Fibroblast of pulmonary artery (primary cell): ENCODE measurements at regions not wholly inside any gene's neighbourhood (a gene's known extent, or its start where the extent isn't known, plus 50 kb on each side); places are given as distances from the start of the nearest gene placed in this dataset.

Source experiments
- DNase-seq: peaks from one replicate; pipeline ENCODE4 v3.0.0-alpha.2; 2010; ENCODE audit warnings: low read depth
- H3K4me3 ChIP-seq: replicated peaks from 2 replicates; pipeline ENCODE4 v1.5.1; 2011; ENCODE audit warnings: low read depth, mild to moderate bottlenecking, control low read depth, low read length, moderate library complexity
- TF ChIP-seq, protein P1 (sequence below): IDR thresholded peaks from 2 replicates; pipeline ENCODE4 v1.5.1; 2011; ENCODE audit warnings: mild to moderate bottlenecking, control low read depth, low read length, inconsistent platforms; ENCODE audit errors: missing control alignments

DNA sequence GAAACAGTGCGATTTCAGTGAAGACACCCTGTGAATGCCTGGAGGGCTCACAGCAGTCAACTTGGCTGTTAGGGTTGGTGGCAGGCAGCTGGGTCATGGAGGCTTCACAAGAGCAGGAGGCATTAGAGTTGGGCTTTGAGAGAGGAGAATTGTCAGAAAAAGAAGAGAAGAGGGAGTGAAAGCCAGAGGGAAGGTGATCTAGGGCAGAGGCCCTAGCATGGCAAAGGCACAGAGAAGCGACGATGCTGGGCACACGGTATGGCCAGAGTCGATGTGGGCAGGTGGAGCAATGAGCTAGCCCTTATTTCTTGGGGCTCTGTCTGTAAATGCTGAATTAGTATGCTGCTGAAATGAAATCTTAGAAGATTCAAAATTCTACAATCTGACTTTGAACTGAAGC lies 52.6 kb upstream of the OLFM4 start:
- DNase-seq = no peak
- no peak overlapping the region for H3K4me3 ChIP-seq
- TF ChIP-seq, protein P1, sequence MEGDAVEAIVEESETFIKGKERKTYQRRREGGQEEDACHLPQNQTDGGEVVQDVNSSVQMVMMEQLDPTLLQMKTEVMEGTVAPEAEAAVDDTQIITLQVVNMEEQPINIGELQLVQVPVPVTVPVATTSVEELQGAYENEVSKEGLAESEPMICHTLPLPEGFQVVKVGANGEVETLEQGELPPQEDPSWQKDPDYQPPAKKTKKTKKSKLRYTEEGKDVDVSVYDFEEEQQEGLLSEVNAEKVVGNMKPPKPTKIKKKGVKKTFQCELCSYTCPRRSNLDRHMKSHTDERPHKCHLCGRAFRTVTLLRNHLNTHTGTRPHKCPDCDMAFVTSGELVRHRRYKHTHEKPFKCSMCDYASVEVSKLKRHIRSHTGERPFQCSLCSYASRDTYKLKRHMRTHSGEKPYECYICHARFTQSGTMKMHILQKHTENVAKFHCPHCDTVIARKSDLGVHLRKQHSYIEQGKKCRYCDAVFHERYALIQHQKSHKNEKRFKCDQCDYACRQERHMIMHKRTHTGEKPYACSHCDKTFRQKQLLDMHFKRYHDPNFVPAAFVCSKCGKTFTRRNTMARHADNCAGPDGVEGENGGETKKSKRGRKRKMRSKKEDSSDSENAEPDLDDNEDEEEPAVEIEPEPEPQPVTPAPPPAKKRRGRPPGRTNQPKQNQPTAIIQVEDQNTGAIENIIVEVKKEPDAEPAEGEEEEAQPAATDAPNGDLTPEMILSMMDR = no peak

DNA sequence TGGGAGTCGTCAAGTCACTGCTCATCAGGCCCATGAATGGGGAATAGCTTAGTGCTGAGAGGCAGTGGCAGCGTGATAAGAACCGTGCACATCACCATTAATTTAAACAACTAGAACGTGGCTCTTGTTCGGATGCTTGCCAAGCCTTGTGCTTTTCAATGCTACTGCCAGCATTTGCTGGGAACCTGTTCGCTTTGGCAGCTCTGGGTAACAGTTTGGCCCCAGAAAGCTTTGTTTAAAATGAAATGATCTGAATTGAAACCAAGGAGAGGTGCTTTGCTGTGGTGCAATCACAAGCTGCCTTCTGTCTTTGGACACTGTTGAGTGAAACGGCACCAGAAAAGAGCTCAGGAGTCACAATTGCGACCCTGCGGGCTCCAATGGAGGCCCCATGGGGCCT lies 53.5 kb upstream of the OLFM4 start:
- no peak for DNase-seq
- no peak overlapping the region for H3K4me3 ChIP-seq
- TF ChIP-seq, protein P1 = no peak

DNA sequence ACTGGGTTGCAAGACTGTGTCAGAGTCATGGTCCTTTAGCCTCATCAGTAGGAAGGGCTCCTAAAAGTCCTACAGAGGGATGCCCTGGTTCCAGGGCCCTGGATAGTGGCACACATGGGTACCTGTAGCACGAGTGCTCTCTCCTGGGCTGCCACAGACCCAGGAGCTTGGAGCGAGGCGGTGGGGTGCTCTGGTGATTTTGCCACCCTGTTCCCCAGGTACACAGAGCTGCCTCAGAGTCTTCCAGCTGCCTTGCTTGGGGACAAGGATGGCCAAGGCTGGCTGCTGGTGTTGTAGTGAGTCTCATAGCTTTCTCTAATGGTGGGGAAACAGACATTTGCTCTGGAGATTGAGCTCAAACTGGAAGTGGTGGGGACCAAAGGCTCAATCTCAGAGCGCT lies 53.9 kb upstream of the OLFM4 start:
- no peak overlapping the region for H3K4me3 ChIP-seq
- TF ChIP-seq, protein P1 = no peak
- DNase-seq = no peak

DNA sequence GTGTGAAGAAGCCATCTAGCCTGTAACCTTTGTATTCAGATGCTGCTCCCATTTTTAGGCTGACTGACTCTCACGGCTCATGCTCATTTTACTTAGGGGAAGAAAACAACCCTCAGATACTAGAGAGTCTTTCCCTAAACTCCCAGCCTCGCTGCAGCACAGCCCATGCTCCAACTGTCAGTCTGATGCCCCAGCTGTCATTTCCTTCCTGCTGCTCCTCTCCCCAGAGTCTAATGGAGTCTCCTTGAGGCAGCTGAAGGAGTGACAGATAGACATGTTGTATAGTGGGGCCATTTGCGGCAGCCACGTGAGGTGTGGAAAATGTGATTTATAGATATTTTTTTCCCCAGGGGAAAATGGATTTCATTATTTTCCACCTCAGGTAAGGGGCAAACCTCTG lies 59.2 kb upstream of the OLFM4 start:
- no peak overlapping the region for H3K4me3 ChIP-seq
- no peak for DNase-seq
- TF ChIP-seq, protein P1 = no peak

DNA sequence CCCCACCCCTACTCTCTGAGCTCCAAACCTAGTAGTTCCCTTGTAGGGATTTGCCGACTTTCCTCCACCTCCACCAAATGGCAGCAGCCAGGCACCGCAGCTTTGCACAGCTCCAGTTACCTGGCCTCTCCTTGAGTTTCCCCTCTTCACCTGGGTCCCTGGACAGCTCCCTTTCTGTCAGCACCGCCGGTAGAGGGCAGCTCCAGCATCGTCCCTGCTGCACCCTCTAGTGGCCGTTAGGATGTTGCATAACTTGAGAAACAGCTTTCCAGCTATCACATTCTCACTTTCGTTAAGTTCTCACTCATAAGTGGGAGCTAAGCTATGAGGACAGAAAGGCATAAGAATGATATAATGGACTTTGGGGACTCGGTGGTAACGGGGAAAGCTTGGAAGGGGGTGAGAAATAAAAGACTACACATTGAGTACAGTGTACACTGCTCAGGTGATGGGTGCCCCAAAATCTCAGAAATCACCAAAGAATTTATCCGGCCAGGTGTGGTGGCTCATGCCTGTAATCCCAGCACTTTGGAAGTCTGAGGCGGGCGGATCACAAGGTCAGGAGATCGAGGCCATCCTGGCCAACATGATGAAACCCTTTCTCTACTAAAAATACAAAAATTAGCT lies 60.4 kb upstream of the OLFM4 start:
- DNase-seq = peak; percentile 72
- TF ChIP-seq, protein P1 = peak; percentile 99
- no peak overlapping the region for H3K4me3 ChIP-seq

DNA sequence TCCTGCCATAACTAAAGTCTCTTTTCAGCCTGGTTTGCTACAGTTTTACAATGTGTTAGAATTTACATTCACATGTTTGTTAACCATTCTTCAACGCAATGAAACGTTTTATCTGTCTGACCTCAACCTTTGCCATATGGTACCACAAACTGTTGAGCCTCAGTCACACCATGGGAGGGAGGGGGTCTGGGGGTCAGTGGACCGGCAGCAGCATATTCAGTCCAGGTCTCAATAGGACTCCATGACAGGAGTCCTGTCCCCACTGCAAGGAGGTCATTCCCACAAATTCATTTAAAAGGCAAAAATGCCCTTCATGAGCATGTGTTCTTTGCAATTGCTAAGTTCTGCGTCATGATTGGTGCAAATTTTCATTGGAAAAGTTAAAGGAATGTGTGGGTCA lies 66.6 kb upstream of the OLFM4 start:
- DNase-seq = no peak
- TF ChIP-seq, protein P1 = no peak
- no peak overlapping the region for H3K4me3 ChIP-seq

DNA sequence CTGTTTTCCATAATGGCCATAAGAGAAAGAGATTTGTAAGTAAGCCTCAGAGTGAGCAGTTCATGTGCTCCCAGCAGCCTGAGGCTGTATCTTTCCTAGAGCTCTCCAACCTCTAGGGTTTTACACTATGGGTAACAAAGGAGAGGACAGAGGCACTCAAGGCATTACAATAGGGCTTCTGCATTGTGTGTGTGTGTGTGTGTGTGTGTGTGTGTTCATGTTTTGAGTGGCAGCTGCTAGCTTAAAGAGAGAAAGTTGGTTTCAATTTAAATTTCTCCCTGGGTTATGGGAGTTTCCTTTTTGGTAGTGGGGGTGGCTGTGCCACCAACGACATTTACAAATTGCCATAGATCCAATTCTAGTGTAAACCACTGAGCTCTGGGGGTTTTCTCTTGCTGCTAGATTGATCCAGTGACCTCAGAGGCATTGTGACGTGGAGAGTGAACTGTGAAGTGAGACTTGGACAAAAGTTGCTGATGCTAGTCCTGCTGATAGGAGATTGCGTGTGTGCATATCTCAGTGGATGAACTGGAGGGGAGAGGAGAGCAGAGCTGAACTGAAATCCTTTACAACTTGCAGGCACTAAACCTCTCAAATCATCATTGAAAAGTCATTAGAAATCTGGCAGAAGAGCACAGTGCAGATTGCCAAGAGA lies 67.2 kb upstream of the OLFM4 start:
- no peak for DNase-seq
- no peak overlapping the region for H3K4me3 ChIP-seq
- TF ChIP-seq, protein P1 = no peak
